Progenitor cell of endocrine pancreas (in vitro differentiated cells): ENCODE measurements at regions not wholly inside any gene's neighbourhood (a gene's known extent, or its start where the extent isn't known, plus 50 kb on each side); places are given as distances from the start of the nearest gene placed in this dataset.
A peak's percentile ranks its signal among the peaks of the same experiment; 100 is the strongest.

ENCODE experiments used
- DNase-seq: peaks from one replicate; pipeline ENCODE4 v3.0.0; 2021; ENCODE audit warnings: low spot score; ENCODE audit not compliant: unreplicated experiment
- H3K27ac Mint-ChIP-seq: 2 replicates; pipeline ENCODE4 v1.8.0; 2021; ENCODE audit warnings: mild to moderate bottlenecking, moderate library complexity, mixed read lengths
- H3K27me3 Mint-ChIP-seq: 2 replicates; pipeline ENCODE4 v1.8.0; 2021; ENCODE audit warnings: mixed read lengths
- H3K36me3 Mint-ChIP-seq: 2 replicates; pipeline ENCODE4 v1.8.0; 2022; ENCODE audit warnings: mixed read lengths; ENCODE audit not compliant: insufficient read depth
- H3K4me1 Mint-ChIP-seq: 2 replicates; pipeline ENCODE4 v1.8.0; 2021; ENCODE audit warnings: low read depth, mixed read lengths
- H3K4me3 Mint-ChIP-seq: 2 replicates; pipeline ENCODE4 v1.8.0; 2021; ENCODE audit warnings: low read depth, mild to moderate bottlenecking, moderate library complexity, mixed read lengths
- H3K9me3 Mint-ChIP-seq: 2 replicates; pipeline ENCODE4 v1.8.0; 2021; ENCODE audit warnings: low read depth, mixed read lengths
- CTCF ChIP-seq: fragments of 200-600 bp; sonication (generic); IDR thresholded peaks from one replicate; pipeline ENCODE4 v1.5.0; 2021; ENCODE audit warnings: antibody characterized with exemption, mild to moderate bottlenecking; ENCODE audit not compliant: unreplicated experiment

DNA sequence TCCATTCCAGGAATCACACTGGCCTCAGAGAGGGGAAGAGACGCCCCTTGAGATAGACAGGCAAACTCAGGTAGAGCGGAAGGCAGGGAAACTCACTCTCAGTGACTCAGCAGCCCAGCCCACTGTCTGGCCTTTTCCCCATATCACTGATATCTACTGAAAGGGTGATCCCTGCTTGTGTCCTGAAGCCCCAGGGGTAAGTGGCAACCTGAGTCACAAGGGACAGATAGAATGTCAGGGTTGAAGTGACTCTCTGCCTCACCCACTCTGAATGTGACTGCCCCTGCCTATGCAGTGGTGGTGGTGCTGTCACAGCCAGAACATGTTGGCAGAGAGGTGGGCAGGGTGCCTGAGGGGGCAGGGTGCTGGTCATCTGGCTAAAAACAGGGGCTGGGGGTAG lies 157.5 kb upstream of the FGGY start:
- no peak overlapping the region for H3K4me3 Mint-ChIP-seq
- no peak for DNase-seq
- no peak overlapping the region for H3K27ac Mint-ChIP-seq
- no peak for TF ChIP-seq CTCF
- H3K4me1 Mint-ChIP-seq = peaks cover 12% of the 10 kb centered on the region
- no peaks in the 10 kb centered on the region for H3K9me3 Mint-ChIP-seq
- peaks cover 10% of the 10 kb centered on the region for H3K27me3 Mint-ChIP-seq
- no peaks in the 10 kb centered on the region for H3K36me3 Mint-ChIP-seq

GRCh38 chr1:59141267-59141863 lies 155.5 kb upstream of the FGGY start:
- H3K27me3 Mint-ChIP-seq = peaks cover 14% of the 10 kb centered on the region
- H3K27ac Mint-ChIP-seq = no peak overlapping the region
- peaks cover 12% of the 10 kb centered on the region for H3K4me1 Mint-ChIP-seq
- TF ChIP-seq CTCF = no peak
- no peak overlapping the region for H3K4me3 Mint-ChIP-seq
- H3K36me3 Mint-ChIP-seq = no peaks in the 10 kb centered on the region
- H3K9me3 Mint-ChIP-seq = no peaks in the 10 kb centered on the region
- no peak for DNase-seq

- no peak for DNase-seq
- TF ChIP-seq CTCF = no peak
- peaks cover 22% of the 10 kb centered on the region for H3K27me3 Mint-ChIP-seq
- H3K4me3 Mint-ChIP-seq = no peak overlapping the region
- H3K27ac Mint-ChIP-seq = peak overlapping the region; percentile 53
- no peaks in the 10 kb centered on the region for H3K9me3 Mint-ChIP-seq
- H3K36me3 Mint-ChIP-seq = no peaks in the 10 kb centered on the region
- H3K4me1 Mint-ChIP-seq = peaks cover 11% of the 10 kb centered on the region
These were observed 154.4 kb upstream of the FGGY start for GRCh38 chr1:59142311-59143132.

DNA sequence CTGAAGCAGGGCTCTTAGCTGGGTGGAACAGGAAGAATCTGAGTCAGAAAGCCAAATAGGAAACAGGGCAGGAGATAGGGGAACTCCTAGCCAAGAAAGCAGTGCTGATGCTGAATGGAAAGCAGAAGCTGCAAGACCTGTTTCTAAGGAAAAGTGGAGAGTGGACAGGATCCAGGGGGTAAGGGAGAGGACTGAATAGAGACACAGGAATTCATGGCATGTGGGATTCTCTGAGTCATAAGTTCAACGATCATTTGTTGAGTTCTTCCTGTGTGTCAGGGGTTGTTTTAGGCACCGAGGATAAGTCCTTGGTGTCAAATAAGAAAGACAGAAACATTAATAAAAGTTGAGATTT lies 153.8 kb upstream of the FGGY start:
- peaks cover 11% of the 10 kb centered on the region for H3K4me1 Mint-ChIP-seq
- H3K27ac Mint-ChIP-seq = peak overlapping the region; percentile 53
- no peak for TF ChIP-seq CTCF
- no peaks in the 10 kb centered on the region for H3K9me3 Mint-ChIP-seq
- H3K4me3 Mint-ChIP-seq = no peak overlapping the region
- no peak for DNase-seq
- H3K27me3 Mint-ChIP-seq = peaks cover 28% of the 10 kb centered on the region
- no peaks in the 10 kb centered on the region for H3K36me3 Mint-ChIP-seq

DNA sequence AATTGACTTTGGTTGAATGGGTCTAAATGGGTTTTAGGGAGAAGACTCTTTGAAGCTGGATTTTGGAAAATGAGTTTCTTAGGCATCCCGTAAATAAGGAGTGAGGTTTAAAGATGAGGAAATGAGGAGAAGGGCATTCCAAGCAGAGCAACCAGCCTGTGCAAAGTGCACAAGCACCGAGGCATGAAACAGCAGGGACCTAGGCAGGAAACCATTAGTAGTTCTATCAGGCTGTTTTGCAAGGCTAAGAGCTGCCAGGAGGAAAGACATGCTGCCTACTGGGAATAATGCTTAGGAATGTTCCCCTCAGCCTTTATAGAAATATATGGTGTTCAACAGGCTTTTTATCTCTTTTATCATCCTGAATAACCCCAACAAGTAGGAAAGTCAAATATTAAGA lies 153.1 kb upstream of the FGGY start:
- no peak overlapping the region for H3K4me3 Mint-ChIP-seq
- H3K36me3 Mint-ChIP-seq = no peaks in the 10 kb centered on the region
- H3K9me3 Mint-ChIP-seq = no peaks in the 10 kb centered on the region
- no peak overlapping the region for H3K27ac Mint-ChIP-seq
- DNase-seq = no peak
- H3K27me3 Mint-ChIP-seq = peaks cover 30% of the 10 kb centered on the region
- peaks cover 11% of the 10 kb centered on the region for H3K4me1 Mint-ChIP-seq
- TF ChIP-seq CTCF = no peak
